Duodenal mucosa (tissue), 2 donors: ENCODE measurements at regions not wholly inside any gene's neighbourhood (a gene's known extent, or its start where the extent isn't known, plus 50 kb on each side); places are given as distances from the start of the nearest gene placed in this dataset.
"Not testable (repeated sequence)": the region's sequence is repeated elsewhere in the genome, so short reads cannot be mapped to it uniquely, and the experiment has no call there.

Experiments used
- H3K27ac ChIP-seq: one replicate; pipeline ENCODE4 v1.7.0; 2013; ENCODE audit warnings: low read depth, low read length
- H3K27me3 ChIP-seq, 2 donors: one replicate each; pipeline ENCODE4 v1.7.0; 2013; ENCODE audit warnings: low read length in 2 of 2, control low read depth in 1 of 2; ENCODE audit not compliant: insufficient read depth in 2 of 2, control insufficient read depth in 1 of 2
- H3K36me3 ChIP-seq, 2 donors: one replicate each; pipeline ENCODE4 v1.7.0; 2013; ENCODE audit warnings: low read length in 2 of 2, control low read depth in 1 of 2; ENCODE audit not compliant: insufficient read depth in 2 of 2, control insufficient read depth in 1 of 2
- H3K4me1 ChIP-seq, 2 donors: one replicate each; pipeline ENCODE4 v1.7.0; 2013; ENCODE audit warnings: low read length in 2 of 2, control low read depth in 1 of 2; ENCODE audit not compliant: insufficient read depth in 2 of 2, control insufficient read depth in 1 of 2
- H3K4me3 ChIP-seq, 2 donors: one replicate each; pipeline ENCODE4 v1.7.0; 2013; ENCODE audit warnings: low read length in 2 of 2, low read depth in 1 of 2
- H3K9ac ChIP-seq, 2 donors: one replicate each; pipeline ENCODE4 v1.7.0; 2013; ENCODE audit warnings: low read length in 2 of 2, low read depth in 1 of 2
- H3K9me3 ChIP-seq, 2 donors: one replicate each; pipeline ENCODE4 v1.7.0; 2013; ENCODE audit warnings: low read length in 2 of 2, control low read depth in 1 of 2; ENCODE audit not compliant: control insufficient read depth in 1 of 2

- no peak overlapping the region for H3K4me3 ChIP-seq
- no peaks in the 10 kb centered on the region for H3K4me1 ChIP-seq
- H3K27ac ChIP-seq: no peak overlapping the region
Measured at GRCh38 chr2:111617299-111618225, 266.4 kb downstream of the ANAPC1 start.

DNA sequence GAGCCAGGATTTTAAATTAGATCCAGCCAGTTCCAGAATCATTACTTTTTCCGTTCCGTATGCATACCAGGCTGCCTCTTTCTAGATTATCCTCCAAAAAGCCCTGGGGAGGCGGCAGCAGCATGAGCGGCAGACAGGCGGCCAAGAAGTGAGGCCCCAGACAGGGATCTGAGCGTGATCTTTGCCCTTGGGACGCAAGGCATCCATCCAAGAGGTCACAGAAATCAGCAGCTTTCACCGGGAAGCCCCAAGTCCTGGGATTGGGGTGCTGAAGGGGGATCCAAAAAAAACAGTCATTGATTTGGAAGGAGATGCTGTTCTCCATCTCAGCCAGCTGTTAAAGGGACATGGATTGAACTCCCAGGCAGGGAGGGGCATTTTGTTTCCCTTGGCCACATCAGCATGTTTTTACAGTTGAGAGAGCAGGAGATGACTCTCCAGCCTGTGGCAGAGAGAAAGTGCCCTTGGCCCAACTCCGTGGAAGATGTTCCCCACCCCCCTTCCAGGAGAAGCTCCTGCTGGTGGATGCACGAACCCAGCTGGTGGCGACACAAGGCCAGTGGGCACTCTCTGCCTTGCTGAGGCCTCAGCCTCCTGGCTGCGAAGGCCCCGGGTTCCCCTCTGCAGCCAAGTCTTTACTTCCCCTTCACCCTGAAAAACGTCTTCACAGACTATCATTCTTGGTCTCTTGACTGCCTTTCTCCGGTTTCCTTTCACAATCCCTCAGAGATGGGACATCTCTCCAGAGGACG, 265.6 kb downstream of the ANAPC1 start:
- H3K27me3 ChIP-seq: no peaks in the 10 kb centered on the region
- no peaks in the 10 kb centered on the region for H3K36me3 ChIP-seq
- H3K4me3 ChIP-seq: no peak overlapping the region
- H3K4me1 ChIP-seq: no peaks in the 10 kb centered on the region
- no peaks in the 10 kb centered on the region for H3K9me3 ChIP-seq
- no peak overlapping the region for H3K9ac ChIP-seq
- no peak overlapping the region for H3K27ac ChIP-seq

More at GRCh38 chr2:111617299-111618225, 266.4 kb downstream of the ANAPC1 start:
- H3K27me3 ChIP-seq: no peaks in the 10 kb centered on the region
- H3K36me3 ChIP-seq: no peaks in the 10 kb centered on the region
- H3K9ac ChIP-seq: no peak overlapping the region
- no peaks in the 10 kb centered on the region for H3K9me3 ChIP-seq

GRCh38 chr2:111618978-111619902, 264.8 kb downstream of the ANAPC1 start:
- H3K27me3 ChIP-seq: no peaks in the 10 kb centered on the region
- H3K4me3 ChIP-seq: no peak overlapping the region
- H3K9me3 ChIP-seq: no peaks in the 10 kb centered on the region
- H3K9ac ChIP-seq: no peak overlapping the region
- no peaks in the 10 kb centered on the region for H3K36me3 ChIP-seq
- no peak overlapping the region for H3K27ac ChIP-seq
- no peaks in the 10 kb centered on the region for H3K4me1 ChIP-seq

DNA sequence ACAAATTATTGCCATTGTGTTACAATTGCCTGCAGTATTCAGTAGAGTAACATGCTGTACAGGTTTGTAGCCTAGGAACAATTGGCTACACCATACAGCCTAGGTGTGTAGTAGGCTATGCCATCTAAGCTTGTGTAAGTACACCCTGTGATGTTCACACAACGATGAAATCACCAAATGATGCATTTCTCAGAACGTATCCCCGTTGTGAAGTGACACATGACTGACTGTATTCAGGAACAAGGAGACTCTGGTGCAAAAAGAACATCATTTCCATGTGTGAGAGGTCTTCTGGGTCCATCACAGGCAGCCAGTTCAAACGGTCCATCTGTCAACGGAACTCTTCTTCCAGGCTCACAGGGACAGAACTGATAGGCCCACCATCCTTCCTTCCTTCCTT, 263.7 kb downstream of the ANAPC1 start:
- H3K9ac ChIP-seq: no peak overlapping the region
- no peak overlapping the region for H3K27ac ChIP-seq
- H3K9me3 ChIP-seq: no peaks in the 10 kb centered on the region
- H3K36me3 ChIP-seq: no peaks in the 10 kb centered on the region
- no peaks in the 10 kb centered on the region for H3K4me1 ChIP-seq
- no peaks in the 10 kb centered on the region for H3K27me3 ChIP-seq
- H3K4me3 ChIP-seq: no peak overlapping the region

- H3K27me3 ChIP-seq: no peaks in the 10 kb centered on the region
- no peak overlapping the region for H3K9ac ChIP-seq
- H3K4me3 ChIP-seq: no peak overlapping the region
- peaks cover 0 to 2% of the 10 kb centered on the region in 2 donors for H3K9me3 ChIP-seq
- no peak overlapping the region for H3K27ac ChIP-seq
- H3K36me3 ChIP-seq: no peaks in the 10 kb centered on the region
- no peaks in the 10 kb centered on the region for H3K4me1 ChIP-seq
Measured at GRCh38 chr2:111622859-111623258, 261.1 kb downstream of the ANAPC1 start.

DNA sequence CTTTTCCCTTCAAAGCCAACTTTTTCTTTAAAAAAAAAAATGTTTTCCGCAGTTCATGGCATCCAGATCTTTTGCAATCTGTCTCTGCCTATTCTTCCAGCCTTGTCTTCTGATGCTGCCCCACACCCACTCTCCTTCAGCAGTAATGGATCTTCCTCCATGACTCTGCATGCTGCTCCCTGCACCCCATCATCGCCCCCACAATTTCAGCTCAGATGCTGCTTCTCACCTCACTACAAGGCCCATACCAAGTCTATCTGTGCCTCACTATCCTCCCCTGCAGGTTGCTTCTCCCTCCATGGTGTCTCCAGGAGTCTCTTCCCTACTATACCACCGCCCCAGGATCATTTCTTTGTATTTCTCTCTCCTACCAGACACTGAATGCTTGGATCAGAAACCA, 260.6 kb downstream of the ANAPC1 start:
- no peaks in the 10 kb centered on the region for H3K27me3 ChIP-seq
- H3K9ac ChIP-seq: no peak overlapping the region
- H3K36me3 ChIP-seq: no peaks in the 10 kb centered on the region
- no peak overlapping the region for H3K27ac ChIP-seq
- no peak overlapping the region for H3K4me3 ChIP-seq
- peaks cover under 1 to 6% of the 10 kb centered on the region in 2 donors for H3K9me3 ChIP-seq
- no peaks in the 10 kb centered on the region for H3K4me1 ChIP-seq

GRCh38 chr2:111624411-111625156, 259.4 kb downstream of the ANAPC1 start:
- no peak overlapping the region for H3K27ac ChIP-seq

GRCh38 chr2:111625157-111625537, 258.8 kb downstream of the ANAPC1 start:
- not testable (repeated sequence) for H3K27me3 ChIP-seq, H3K9ac ChIP-seq, H3K27ac ChIP-seq, H3K4me1 ChIP-seq, H3K36me3 ChIP-seq, H3K4me3 ChIP-seq
- peaks cover 6 to 16% of the 10 kb centered on the region in 2 donors for H3K9me3 ChIP-seq

More at GRCh38 chr2:111624411-111625156, 259.4 kb downstream of the ANAPC1 start:
- Histone ChIP-seq H3K36me3 (no peaks in the 10 kb centered on the region), H3K9ac (no peak overlapping the region), H3K4me3 (no peak overlapping the region), H3K9me3 (peaks cover 6 to 11% of the 10 kb centered on the region in 2 donors), H3K27me3 (no peaks in the 10 kb centered on the region), H3K4me1 (no peaks in the 10 kb centered on the region)

GRCh38 chr2:111626037-111626864, 257.7 kb downstream of the ANAPC1 start:
- H3K36me3 ChIP-seq: no peaks in the 10 kb centered on the region
- H3K27ac ChIP-seq: no peak overlapping the region

More at GRCh38 chr2:111626037-111626864, 257.7 kb downstream of the ANAPC1 start:
- H3K27me3 ChIP-seq: no peaks in the 10 kb centered on the region
- no peak overlapping the region for H3K9ac ChIP-seq
- H3K4me3 ChIP-seq: no peak overlapping the region
- no peaks in the 10 kb centered on the region for H3K4me1 ChIP-seq
- H3K9me3 ChIP-seq: peaks cover 6 to 16% of the 10 kb centered on the region in 2 donors
